Parathyroid adenoma (tissue), 2 donors: ENCODE measurements at regions not wholly inside any gene's neighbourhood (a gene's known extent, or its start where the extent isn't known, plus 50 kb on each side); places are given as distances from the start of the nearest gene placed in this dataset.

Experiments
- H2AFZ ChIP-seq: fragments of 300-600 bp; sonication (generic); one replicate; pipeline ENCODE4 v1.7.0; 2017; ENCODE audit warnings: antibody characterized with exemption, mild to moderate bottlenecking
- H3K27ac ChIP-seq: fragments of 300-600 bp; sonication (generic); one replicate; pipeline ENCODE4 v1.7.0; 2017
- H3K27me3 ChIP-seq: fragments of 300-600 bp; sonication (generic); one replicate; pipeline ENCODE4 v1.7.0; 2017; ENCODE audit warnings: low read length; ENCODE audit not compliant: control insufficient read depth, insufficient read depth
- H3K36me3 ChIP-seq: fragments of 300-600 bp; sonication (generic); one replicate; pipeline ENCODE4 v1.7.0; 2017; ENCODE audit warnings: low read length; ENCODE audit not compliant: control insufficient read depth, insufficient read depth
- H3K4me1 ChIP-seq: fragments of 300-600 bp; sonication (generic); one replicate; pipeline ENCODE4 v1.7.0; 2017; ENCODE audit warnings: control low read depth
- H3K4me2 ChIP-seq: fragments of 300-600 bp; sonication (generic); one replicate; pipeline ENCODE4 v1.7.0; 2017; ENCODE audit warnings: low read length
- H3K4me3 ChIP-seq: fragments of 300-600 bp; sonication (generic); one replicate; pipeline ENCODE4 v1.7.0; 2017; ENCODE audit warnings: low read depth, low read length
- H3K79me2 ChIP-seq: fragments of 300-600 bp; sonication (generic); one replicate; pipeline ENCODE4 v1.7.0; 2017; ENCODE audit warnings: control low read depth
- H3K9ac ChIP-seq: fragments of 300-600 bp; sonication (generic); one replicate; pipeline ENCODE4 v1.7.0; 2017; ENCODE audit warnings: mild to moderate bottlenecking
- H3K9me3 ChIP-seq: fragments of 300-600 bp; sonication (generic); one replicate; pipeline ENCODE4 v1.7.0; 2017; ENCODE audit warnings: low read length; ENCODE audit not compliant: control insufficient read depth
- TF ChIP-seq, protein P1 (sequence below): fragments of 300-600 bp; sonication (generic); IDR thresholded peaks from one replicate; pipeline ENCODE4 v1.7.0; 2017; ENCODE audit warnings: antibody characterized with exemption, mild to moderate bottlenecking
- donor health status: primary hyperparathyroidism.

GRCh38 chr3:193080821-193081365 is 160.1 kb upstream of the PLAAT1 start:
- Histone ChIP-seq H3K27ac (no peak overlapping the region), H3K9me3 (no peaks in the 10 kb centered on the region), H3K27me3 (no peaks in the 10 kb centered on the region), H3K79me2 (no peaks in the 10 kb centered on the region), H3K4me3 (no peak overlapping the region), H2AFZ (no peak overlapping the region), H3K36me3 (no peaks in the 10 kb centered on the region), H3K4me2 (no peak overlapping the region), H3K4me1 (no peaks in the 10 kb centered on the region), H3K9ac (no peak overlapping the region)
- TF ChIP-seq, protein P1, sequence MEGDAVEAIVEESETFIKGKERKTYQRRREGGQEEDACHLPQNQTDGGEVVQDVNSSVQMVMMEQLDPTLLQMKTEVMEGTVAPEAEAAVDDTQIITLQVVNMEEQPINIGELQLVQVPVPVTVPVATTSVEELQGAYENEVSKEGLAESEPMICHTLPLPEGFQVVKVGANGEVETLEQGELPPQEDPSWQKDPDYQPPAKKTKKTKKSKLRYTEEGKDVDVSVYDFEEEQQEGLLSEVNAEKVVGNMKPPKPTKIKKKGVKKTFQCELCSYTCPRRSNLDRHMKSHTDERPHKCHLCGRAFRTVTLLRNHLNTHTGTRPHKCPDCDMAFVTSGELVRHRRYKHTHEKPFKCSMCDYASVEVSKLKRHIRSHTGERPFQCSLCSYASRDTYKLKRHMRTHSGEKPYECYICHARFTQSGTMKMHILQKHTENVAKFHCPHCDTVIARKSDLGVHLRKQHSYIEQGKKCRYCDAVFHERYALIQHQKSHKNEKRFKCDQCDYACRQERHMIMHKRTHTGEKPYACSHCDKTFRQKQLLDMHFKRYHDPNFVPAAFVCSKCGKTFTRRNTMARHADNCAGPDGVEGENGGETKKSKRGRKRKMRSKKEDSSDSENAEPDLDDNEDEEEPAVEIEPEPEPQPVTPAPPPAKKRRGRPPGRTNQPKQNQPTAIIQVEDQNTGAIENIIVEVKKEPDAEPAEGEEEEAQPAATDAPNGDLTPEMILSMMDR: no peak

- TF ChIP-seq, protein P1: no peak
- no peak overlapping the region for H3K27ac ChIP-seq
- no peaks in the 10 kb centered on the region for H3K9me3 ChIP-seq
- no peak overlapping the region for H3K4me2 ChIP-seq
- no peaks in the 10 kb centered on the region for H3K27me3 ChIP-seq
- H3K4me3 ChIP-seq: no peak overlapping the region
- no peaks in the 10 kb centered on the region for H3K4me1 ChIP-seq
- H2AFZ ChIP-seq: no peak overlapping the region
- no peaks in the 10 kb centered on the region for H3K79me2 ChIP-seq
- H3K36me3 ChIP-seq: no peaks in the 10 kb centered on the region
- no peak overlapping the region for H3K9ac ChIP-seq
Measured at GRCh38 chr3:193085655-193086054, 155.4 kb upstream of the PLAAT1 start.

DNA sequence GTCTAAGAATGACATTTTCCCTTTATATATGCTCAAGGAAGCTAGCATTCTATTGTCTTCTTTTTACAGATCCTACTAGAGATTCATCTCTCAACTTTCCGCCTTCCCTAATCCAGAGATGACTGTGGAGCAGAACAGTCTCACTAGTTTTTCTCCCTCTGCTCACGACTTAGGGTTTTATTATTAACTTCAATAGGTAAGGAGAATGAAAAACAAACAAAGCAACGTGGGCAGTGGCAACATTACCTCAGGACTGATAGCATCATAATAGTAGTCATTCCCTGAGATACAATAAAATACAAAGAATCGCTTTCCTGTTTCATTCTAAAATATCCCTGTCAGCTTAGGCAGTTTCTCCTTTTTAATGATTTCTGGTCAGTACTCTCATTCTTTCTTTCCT is 154.3 kb upstream of the PLAAT1 start:
- no peaks in the 10 kb centered on the region for H3K36me3 ChIP-seq
- H3K27me3 ChIP-seq: no peaks in the 10 kb centered on the region
- no peak overlapping the region for H3K27ac ChIP-seq
- H3K4me1 ChIP-seq: no peaks in the 10 kb centered on the region
- H3K9me3 ChIP-seq: no peaks in the 10 kb centered on the region
- H2AFZ ChIP-seq: no peak overlapping the region
- no peak overlapping the region for H3K4me2 ChIP-seq
- no peaks in the 10 kb centered on the region for H3K79me2 ChIP-seq
- no peak overlapping the region for H3K4me3 ChIP-seq
- TF ChIP-seq, protein P1: no peak
- no peak overlapping the region for H3K9ac ChIP-seq

- Histone ChIP-seq H3K9me3 (no peaks in the 10 kb centered on the region), H3K4me3 (no peak overlapping the region), H3K36me3 (no peaks in the 10 kb centered on the region), H3K9ac (no peak overlapping the region), H3K4me1 (no peaks in the 10 kb centered on the region), H3K27ac (no peak overlapping the region), H3K4me2 (no peak overlapping the region), H3K79me2 (no peaks in the 10 kb centered on the region), H2AFZ (no peak overlapping the region), H3K27me3 (no peaks in the 10 kb centered on the region)
- TF ChIP-seq, protein P1: no peak
Measured at GRCh38 chr3:193087336-193087735, 153.7 kb upstream of the PLAAT1 start.

DNA sequence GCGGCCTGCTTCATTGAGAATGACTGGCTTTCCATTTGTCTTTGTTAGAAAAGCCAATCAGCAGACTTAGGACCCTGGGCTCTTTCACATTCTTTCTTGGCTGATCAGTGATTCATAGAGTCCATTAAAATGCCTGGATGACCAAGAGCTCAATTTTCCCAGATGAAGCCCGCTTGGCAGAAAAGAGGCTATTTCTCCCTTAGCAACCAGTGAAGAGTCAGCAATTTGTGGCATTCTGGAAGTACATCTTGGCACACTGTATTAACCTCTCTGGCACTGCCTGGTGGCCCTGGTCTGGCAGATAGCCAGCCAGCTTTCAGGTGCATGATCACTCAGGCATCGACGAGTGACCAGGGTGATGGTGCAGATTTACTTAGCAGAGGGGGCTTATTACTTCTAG is 145.7 kb upstream of the PLAAT1 start:
- H3K9ac ChIP-seq: no peak overlapping the region
- H3K4me2 ChIP-seq: no peak overlapping the region
- H3K9me3 ChIP-seq: no peaks in the 10 kb centered on the region
- no peak overlapping the region for H2AFZ ChIP-seq
- no peaks in the 10 kb centered on the region for H3K79me2 ChIP-seq
- H3K4me1 ChIP-seq: no peaks in the 10 kb centered on the region
- H3K36me3 ChIP-seq: no peaks in the 10 kb centered on the region
- H3K27ac ChIP-seq: no peak overlapping the region
- H3K27me3 ChIP-seq: no peaks in the 10 kb centered on the region
- TF ChIP-seq, protein P1: no peak
- H3K4me3 ChIP-seq: no peak overlapping the region
